ENCODE measurements at regions not wholly inside any gene's neighbourhood (a gene's known extent, or its start where the extent isn't known, plus 50 kb on each side); places are given as distances from the start of the nearest gene placed in this dataset.

DNA sequence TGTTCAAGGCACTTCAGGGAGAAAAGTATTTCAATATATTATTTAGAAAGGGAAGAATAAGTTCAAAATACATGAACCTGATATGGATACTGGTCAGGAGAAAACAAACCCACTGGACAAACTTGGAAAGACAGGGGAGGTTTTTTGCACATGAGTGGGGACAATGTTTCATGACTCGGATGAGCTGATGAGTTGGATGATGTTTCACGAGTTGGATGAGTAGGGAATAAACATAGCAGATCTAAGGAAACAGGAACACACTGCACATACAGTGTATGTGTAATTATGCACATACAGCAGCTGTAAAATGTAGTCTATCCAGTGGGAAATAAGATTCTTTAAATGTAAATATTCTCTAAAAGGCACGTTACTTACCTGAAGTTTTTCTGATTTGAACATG is 682.9 kb upstream of the ADAMTS5 start:
- DNase-seq = no peak

GRCh38 chr21:27649323-27649722 is 682.4 kb upstream of the ADAMTS5 start:
- no peak for DNase-seq

GRCh38 chr21:27648560-27648959 is 681.7 kb upstream of the ADAMTS5 start:
- no peak for DNase-seq

GRCh38 chr21:27647921-27648320 is 681.0 kb upstream of the ADAMTS5 start:
- no peak for DNase-seq

DNA sequence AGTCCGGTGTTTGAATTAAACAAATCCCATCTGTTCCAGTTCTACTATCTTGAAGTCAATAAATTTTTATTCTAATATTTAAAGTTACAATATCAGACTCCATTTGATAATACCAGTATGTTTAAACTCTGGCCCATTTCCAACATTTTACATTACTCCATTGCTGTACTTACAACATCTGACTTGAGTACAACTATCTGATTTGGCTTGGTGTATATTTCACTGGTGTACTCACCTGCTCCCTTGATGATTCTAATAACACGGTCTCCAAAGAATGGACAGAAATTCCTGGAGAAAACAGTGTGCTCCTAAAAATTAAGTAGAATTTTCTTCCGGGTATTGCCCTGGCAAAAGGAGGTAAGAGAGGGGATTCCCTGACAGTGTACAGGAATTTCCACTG is 680.5 kb upstream of the ADAMTS5 start:
- DNase-seq = no peak

GRCh38 chr21:27646691-27647090 is 679.8 kb upstream of the ADAMTS5 start:
- DNase-seq = no peak

- no peak for DNase-seq
These were observed 679.2 kb upstream of the ADAMTS5 start for GRCh38 chr21:27646056-27646455.

DNA sequence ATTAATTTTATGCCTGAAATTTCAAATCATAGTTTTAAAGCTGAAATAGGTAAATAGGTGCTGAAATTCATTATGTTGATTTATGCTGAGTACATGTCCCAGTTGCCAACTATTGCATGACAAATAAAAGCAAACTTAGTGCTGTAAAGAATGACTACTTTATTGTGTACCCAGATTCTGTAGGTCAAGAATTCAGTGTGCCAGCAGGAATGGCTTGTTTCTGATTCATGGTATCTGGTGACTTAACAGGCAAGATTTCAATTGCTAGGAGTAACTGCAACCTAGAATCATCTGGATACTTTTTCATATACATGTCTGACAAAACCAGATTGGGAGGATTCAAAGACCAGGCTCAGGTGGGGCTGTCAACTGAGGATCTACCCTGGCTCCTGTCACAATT is 678.4 kb upstream of the ADAMTS5 start:
- DNase-seq = no peak

GRCh38 chr21:27643326-27643725 is 676.4 kb upstream of the ADAMTS5 start:
- DNase-seq = no peak

DNA sequence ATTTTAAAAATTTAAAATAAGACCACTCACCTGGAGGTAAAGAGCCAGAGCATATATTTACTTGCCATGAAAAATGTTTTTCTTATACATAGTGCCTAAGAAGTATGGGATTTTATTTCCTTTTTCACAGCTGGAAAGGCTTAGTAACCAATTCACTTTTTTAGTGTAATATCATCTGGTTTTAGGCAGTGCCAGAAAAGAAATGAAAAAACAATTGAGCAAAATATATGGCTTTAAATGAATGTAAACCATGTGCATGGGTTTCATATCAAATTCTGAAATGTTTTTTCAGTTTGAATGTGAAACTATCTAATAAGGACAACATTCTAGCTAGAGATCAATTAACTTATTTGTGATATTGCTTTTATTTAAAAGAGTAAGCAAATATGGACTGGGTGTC is 672.4 kb upstream of the ADAMTS5 start:
- no peak for DNase-seq

GRCh38 chr21:27636656-27637055 is 669.8 kb upstream of the ADAMTS5 start:
- DNase-seq = no peak

GRCh38 chr21:27633631-27634030 is 666.7 kb upstream of the ADAMTS5 start:
- DNase-seq = no peak

GRCh38 chr21:27631471-27631870 is 664.6 kb upstream of the ADAMTS5 start:
- DNase-seq = no peak

- no peak for DNase-seq
These were observed 655.7 kb upstream of the ADAMTS5 start for GRCh38 chr21:27622631-27623030.

DNA sequence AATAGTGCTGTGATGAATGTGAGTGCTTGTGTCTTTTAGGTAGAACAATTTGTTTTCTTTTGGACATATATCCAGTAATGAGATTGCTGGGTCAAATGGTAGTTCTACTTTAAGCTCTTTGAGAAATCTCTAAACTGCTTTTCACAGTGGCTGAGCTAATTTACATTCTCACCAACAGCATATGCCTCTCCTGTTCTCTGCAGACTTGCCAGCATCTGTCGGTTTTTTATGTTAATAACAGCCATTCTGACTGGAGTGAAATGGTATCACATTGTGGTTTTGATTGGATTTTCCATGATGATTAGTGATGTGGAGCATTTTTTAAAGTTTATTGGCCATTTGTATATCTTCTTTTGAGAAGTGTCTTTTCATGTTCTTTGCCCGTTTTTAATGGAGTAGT is 647.3 kb upstream of the ADAMTS5 start:
- no peak for DNase-seq

- DNase-seq = no peak
These were observed 639.5 kb upstream of the ADAMTS5 start for GRCh38 chr21:27606422-27606821.

DNA sequence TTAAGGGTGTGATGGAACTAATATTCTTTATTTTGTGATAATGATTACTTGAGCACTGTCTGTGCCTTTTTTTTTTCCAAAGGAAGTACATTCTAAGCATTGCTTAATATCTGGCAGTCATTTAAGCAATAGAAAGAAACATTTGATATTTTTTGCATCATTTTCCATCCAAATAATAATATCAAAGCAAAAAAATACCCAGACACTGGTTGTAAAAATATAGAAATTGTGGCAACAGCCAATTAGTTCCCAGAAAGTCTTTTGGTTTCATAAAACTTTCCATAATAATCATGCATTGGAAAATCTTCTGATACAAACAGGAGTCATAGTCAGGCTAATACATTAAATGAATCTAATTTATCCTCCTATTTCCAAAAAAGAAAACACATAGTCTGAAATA is 629.3 kb upstream of the ADAMTS5 start:
- DNase-seq = no peak

- no peak for DNase-seq
These were observed 628.8 kb upstream of the ADAMTS5 start for GRCh38 chr21:27595716-27596115.

DNA sequence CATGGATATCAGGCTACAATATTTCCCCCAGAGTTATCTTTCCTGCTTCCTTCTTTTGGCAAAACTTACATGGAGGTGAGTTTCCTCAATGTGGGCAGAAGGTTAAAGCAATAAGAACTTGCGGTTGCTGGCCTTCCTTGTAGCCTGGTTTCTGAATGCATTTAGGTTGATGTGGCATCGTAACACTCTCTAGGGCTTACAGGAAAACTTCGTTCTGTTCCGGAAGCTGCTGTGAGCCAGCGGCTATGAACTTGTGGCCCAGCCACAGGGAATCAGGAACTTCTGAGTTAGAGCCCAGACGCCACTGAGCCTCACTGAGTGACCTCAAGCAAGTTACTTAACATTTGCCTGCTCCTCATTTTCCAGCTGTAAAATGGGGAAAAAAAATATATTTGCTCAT is 623.4 kb upstream of the ADAMTS5 start:
- DNase-seq = no peak

- DNase-seq = no peak
These were observed 622.9 kb upstream of the ADAMTS5 start for GRCh38 chr21:27589781-27590180.

DNA sequence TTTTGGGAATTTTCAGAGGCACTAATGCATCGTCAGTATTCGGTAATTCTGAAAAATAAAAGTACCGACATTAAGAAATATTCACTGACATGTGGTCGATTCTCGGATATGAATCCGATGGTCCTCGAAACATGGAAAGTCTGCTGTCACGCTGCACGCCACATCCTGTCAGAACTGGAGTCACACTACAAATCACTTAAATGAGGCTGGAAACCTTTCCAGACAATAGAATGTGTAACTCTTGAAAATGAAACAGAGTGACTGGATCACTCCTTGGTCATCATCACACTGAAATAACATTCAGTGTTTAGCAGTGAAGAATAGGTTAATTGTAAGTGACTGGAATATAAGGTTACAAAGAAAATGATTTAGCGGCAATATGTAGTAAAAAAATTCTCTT is 620.1 kb upstream of the ADAMTS5 start:
- DNase-seq = no peak

- DNase-seq = no peak
These were observed 619.4 kb upstream of the ADAMTS5 start for GRCh38 chr21:27586326-27586725.

GRCh38 chr21:27584256-27584655 is 617.4 kb upstream of the ADAMTS5 start:
- no peak for DNase-seq

DNA sequence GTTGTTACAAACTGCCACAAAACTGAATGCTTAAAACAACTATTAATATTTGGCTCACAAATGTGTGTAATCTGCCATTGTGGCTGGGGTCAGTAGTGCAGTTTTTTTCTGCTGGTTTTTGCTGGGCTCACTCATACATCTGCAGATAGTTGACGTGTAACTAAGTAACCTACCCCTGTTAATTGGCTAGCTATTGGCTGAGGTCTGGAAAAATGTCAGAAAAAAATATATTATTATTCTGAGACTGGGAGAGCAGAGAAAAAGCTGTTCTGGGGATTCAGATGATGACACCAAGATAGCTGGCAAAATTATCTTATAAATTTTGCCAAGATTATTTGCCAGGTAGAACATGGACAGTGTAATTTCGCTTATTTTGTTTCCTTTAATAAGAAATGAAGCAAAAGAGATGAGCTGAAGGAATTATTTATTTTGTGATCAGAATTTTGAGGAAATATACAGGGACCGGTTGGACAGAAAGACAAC is 616.1 kb upstream of the ADAMTS5 start:
- no peak for DNase-seq

GRCh38 chr21:27582246-27582947 is 615.5 kb upstream of the ADAMTS5 start:
- no peak for DNase-seq

Measured in CD4-positive, alpha-beta T cell treated with Interferon gamma for 1 hour (primary cell).